ENCODE measurements at regions not wholly inside any gene's neighbourhood (a gene's known extent, or its start where the extent isn't known, plus 50 kb on each side); places are given as distances from the start of the nearest gene placed in this dataset.

GRCh38 chr20:50271612-50272011 is 81.0 kb downstream of the CEBPB start:
- no peak overlapping the region for H4K8ac ChIP-seq (ENCODE audit: low read length)
- H3K4ac ChIP-seq (ENCODE audit: low read depth in 1 of 2, low read length in 2 of 2) = peak overlapping the region; percentile 46 to 49
- no peaks in the 10 kb centered on the region for H3K27me3 ChIP-seq (ENCODE audit: control insufficient read depth in 1 of 2, insufficient read depth in 1 of 2, low read length in 2 of 2)
- H4K91ac ChIP-seq (ENCODE audit: low read length) = peak overlapping the region; percentile 25
- no peak overlapping the region for H3K23ac ChIP-seq (ENCODE audit: low read length in 2 of 2)
- H3K79me1 ChIP-seq (replicated peaks; ENCODE audit: low read length, poor library complexity, severe bottlenecking) = no peaks in the 10 kb centered on the region
- H3K4me3 ChIP-seq (ENCODE audit: insufficient read depth in 1 of 2, low read depth in 1 of 2, low read length in 2 of 2) = no peak overlapping the region
- no peak overlapping the region for H3K9ac ChIP-seq (ENCODE audit: low read length)
- H3K14ac ChIP-seq (ENCODE audit: low read length in 2 of 2) = no peak overlapping the region
- peak overlapping the region in 1 of 2 experiments; percentile 7 for H2BK12ac ChIP-seq (ENCODE audit: low read length in 2 of 2)
- H2AK5ac ChIP-seq (ENCODE audit: low read length, severe bottlenecking) = no peak overlapping the region
- no peak overlapping the region for H3K27ac ChIP-seq (ENCODE audit: low read length, poor library complexity, severe bottlenecking)
- H2BK120ac ChIP-seq (ENCODE audit: low read depth, low read length) = no peak overlapping the region
- H3K4me1 ChIP-seq (ENCODE audit: control insufficient read depth, insufficient read depth, low read depth, low read length) = peaks cover 6% of the 10 kb centered on the region
- no peak overlapping the region for H2BK5ac ChIP-seq (ENCODE audit: low read depth, low read length, poor library complexity, severe bottlenecking)
- no peaks in the 10 kb centered on the region for H3K9me3 ChIP-seq (ENCODE audit: control insufficient read depth, low read length)
- peak overlapping the region; percentile 12 to 28 for H3K18ac ChIP-seq (ENCODE audit: low read depth in 1 of 2, low read length in 2 of 2)
- no peak overlapping the region for H2AFZ ChIP-seq (ENCODE audit: low read depth, low read length)
- DNase-seq = no peak
- H3K36me3 ChIP-seq (ENCODE audit: control insufficient read depth in 1 of 2, insufficient read depth in 2 of 2, low read depth in 1 of 2, low read length in 2 of 2) = no peaks in the 10 kb centered on the region
- no peak overlapping the region for H2BK15ac ChIP-seq (ENCODE audit: low read depth, poor library complexity, severe bottlenecking)
- WGBS = 93% methylated on average over 6 of the region's 7 CpGs
- H3K4me2 ChIP-seq (ENCODE audit: low read length, poor library complexity, severe bottlenecking) = no peak overlapping the region

GRCh38 chr20:50272030-50272723 is 81.5 kb downstream of the CEBPB start:
- no peak overlapping the region for H2BK12ac ChIP-seq (ENCODE audit: low read length in 2 of 2)
- no peak overlapping the region for H4K8ac ChIP-seq (ENCODE audit: low read length)
- H2AK5ac ChIP-seq (ENCODE audit: low read length, severe bottlenecking) = no peak overlapping the region
- no peak overlapping the region for H3K4me2 ChIP-seq (ENCODE audit: low read length, poor library complexity, severe bottlenecking)
- no peak overlapping the region for H3K14ac ChIP-seq (ENCODE audit: low read length in 2 of 2)
- no peaks in the 10 kb centered on the region for H3K36me3 ChIP-seq (ENCODE audit: control insufficient read depth in 1 of 2, insufficient read depth in 2 of 2, low read depth in 1 of 2, low read length in 2 of 2)
- no peak overlapping the region for H3K4ac ChIP-seq (ENCODE audit: low read depth in 1 of 2, low read length in 2 of 2)
- peak overlapping the region; percentile 44 for H2BK15ac ChIP-seq (ENCODE audit: low read depth, poor library complexity, severe bottlenecking)
- peaks cover 6% of the 10 kb centered on the region for H3K4me1 ChIP-seq (ENCODE audit: control insufficient read depth, insufficient read depth, low read depth, low read length)
- no peak overlapping the region for H3K27ac ChIP-seq (ENCODE audit: low read length, poor library complexity, severe bottlenecking)
- H3K79me1 ChIP-seq (replicated peaks; ENCODE audit: low read length, poor library complexity, severe bottlenecking) = no peaks in the 10 kb centered on the region
- DNase-seq = no peak
- H3K4me3 ChIP-seq (ENCODE audit: insufficient read depth in 1 of 2, low read depth in 1 of 2, low read length in 2 of 2) = no peak overlapping the region
- no peaks in the 10 kb centered on the region for H3K9me3 ChIP-seq (ENCODE audit: control insufficient read depth, low read length)
- H3K23ac ChIP-seq (ENCODE audit: low read length in 2 of 2) = no peak overlapping the region
- no peak overlapping the region for H2BK5ac ChIP-seq (ENCODE audit: low read depth, low read length, poor library complexity, severe bottlenecking)
- no peak overlapping the region for H2BK120ac ChIP-seq (ENCODE audit: low read depth, low read length)
- no peaks in the 10 kb centered on the region for H3K27me3 ChIP-seq (ENCODE audit: control insufficient read depth in 1 of 2, insufficient read depth in 1 of 2, low read length in 2 of 2)
- no peak overlapping the region for H4K91ac ChIP-seq (ENCODE audit: low read length)
- H3K9ac ChIP-seq (ENCODE audit: low read length) = no peak overlapping the region
- WGBS = 96% methylated on average over 7 of the region's 8 CpGs
- H2AFZ ChIP-seq (ENCODE audit: low read depth, low read length) = no peak overlapping the region
- no peak overlapping the region for H3K18ac ChIP-seq (ENCODE audit: low read depth in 1 of 2, low read length in 2 of 2)

DNA sequence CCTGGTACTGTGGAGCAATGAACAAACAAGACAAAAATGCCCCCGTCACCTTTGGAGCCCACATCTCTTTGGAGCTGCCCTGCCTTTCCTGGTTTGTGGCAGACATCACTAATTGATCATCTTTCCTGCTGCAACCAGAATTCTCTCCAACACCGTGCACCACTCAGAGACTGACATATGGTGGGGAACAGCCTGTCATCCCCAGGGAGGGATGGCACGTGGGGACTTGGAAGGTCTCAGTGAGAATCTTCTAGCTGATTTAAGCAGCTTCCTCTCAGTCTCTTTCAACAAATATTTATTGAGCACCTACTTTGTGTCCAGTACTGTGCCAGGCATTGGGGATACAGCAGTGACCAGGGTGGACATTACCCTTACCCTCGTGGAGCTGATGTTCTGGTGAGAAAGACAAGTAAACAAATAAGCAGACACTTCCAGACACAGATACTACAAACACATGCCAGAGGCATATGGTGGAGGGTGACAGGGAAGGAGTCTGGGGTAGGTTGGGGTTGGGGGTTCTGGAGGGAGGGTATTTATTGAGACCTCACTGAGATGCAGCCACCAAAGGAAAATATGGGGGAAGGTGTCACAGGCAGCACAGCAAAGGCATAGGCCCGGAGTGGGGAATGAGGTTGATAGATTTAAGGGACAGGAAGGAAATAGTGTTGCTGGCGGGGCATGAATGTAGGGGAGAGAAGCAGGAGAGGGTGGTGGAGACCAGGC is 82.3 kb downstream of the CEBPB start:
- H2AK5ac ChIP-seq (ENCODE audit: low read length, severe bottlenecking) = no peak overlapping the region
- no peak overlapping the region for H3K23ac ChIP-seq (ENCODE audit: low read length in 2 of 2)
- H2AFZ ChIP-seq (ENCODE audit: low read depth, low read length) = no peak overlapping the region
- H3K9me3 ChIP-seq (ENCODE audit: control insufficient read depth, low read length) = no peaks in the 10 kb centered on the region
- H3K4me2 ChIP-seq (ENCODE audit: low read length, poor library complexity, severe bottlenecking) = no peak overlapping the region
- peak overlapping the region in 1 of 2 experiments; percentile 47 for H3K4ac ChIP-seq (ENCODE audit: low read depth in 1 of 2, low read length in 2 of 2)
- 70% methylated on average over 4 of the region's 6 CpGs for WGBS
- no peak overlapping the region for H3K18ac ChIP-seq (ENCODE audit: low read depth in 1 of 2, low read length in 2 of 2)
- no peak overlapping the region for H3K9ac ChIP-seq (ENCODE audit: low read length)
- H3K27me3 ChIP-seq (ENCODE audit: control insufficient read depth in 1 of 2, insufficient read depth in 1 of 2, low read length in 2 of 2) = no peaks in the 10 kb centered on the region
- H2BK5ac ChIP-seq (ENCODE audit: low read depth, low read length, poor library complexity, severe bottlenecking) = no peak overlapping the region
- H3K27ac ChIP-seq (ENCODE audit: low read length, poor library complexity, severe bottlenecking) = no peak overlapping the region
- H4K91ac ChIP-seq (ENCODE audit: low read length) = peak overlapping the region; percentile 34
- no peak overlapping the region for H3K14ac ChIP-seq (ENCODE audit: low read length in 2 of 2)
- DNase-seq = no peak
- H2BK12ac ChIP-seq (ENCODE audit: low read length in 2 of 2) = peak overlapping the region; percentile 21 to 41
- H3K4me3 ChIP-seq (ENCODE audit: insufficient read depth in 1 of 2, low read depth in 1 of 2, low read length in 2 of 2) = no peak overlapping the region
- no peaks in the 10 kb centered on the region for H3K36me3 ChIP-seq (ENCODE audit: control insufficient read depth in 1 of 2, insufficient read depth in 2 of 2, low read depth in 1 of 2, low read length in 2 of 2)
- H2BK120ac ChIP-seq (ENCODE audit: low read depth, low read length) = peak overlapping the region; percentile 27
- H3K79me1 ChIP-seq (replicated peaks; ENCODE audit: low read length, poor library complexity, severe bottlenecking) = no peaks in the 10 kb centered on the region
- peaks cover 6% of the 10 kb centered on the region for H3K4me1 ChIP-seq (ENCODE audit: control insufficient read depth, insufficient read depth, low read depth, low read length)
- peak overlapping the region; percentile 46 for H4K8ac ChIP-seq (ENCODE audit: low read length)
- no peak overlapping the region for H2BK15ac ChIP-seq (ENCODE audit: low read depth, poor library complexity, severe bottlenecking)

Data from mesenchymal stem cell (in vitro differentiated cells and primary cell).